Suprapubic skin (tissue), 4 donors: ENCODE measurements at regions not wholly inside any gene's neighbourhood (a gene's known extent, or its start where the extent isn't known, plus 50 kb on each side); places are given as distances from the start of the nearest gene placed in this dataset.

ENCODE experiments used
- CTCF ChIP-seq, 2 donors: fragments of 200-600 bp in 1 of 2; fragments of 450-650 bp in 1 of 2; sonication (generic) in 1 of 2; IDR thresholded peaks; one replicate each; pipeline ENCODE4 v1.5.1; 2016 to 2019; ENCODE audit warnings: antibody characterized with exemption in 2 of 2, mild to moderate bottlenecking in 1 of 2, moderate library complexity in 1 of 2
- POLR2A ChIP-seq, 2 donors: fragments of 450-650 bp; IDR thresholded peaks; one replicate each; pipeline ENCODE4 v1.6.1; 2017; ENCODE audit warnings: antibody characterized with exemption in 2 of 2, mild to moderate bottlenecking in 2 of 2, moderate library complexity in 2 of 2
- POLR2AphosphoS5 ChIP-seq, 3 donors: sonication (generic); formaldehyde crosslinking; IDR thresholded peaks; one replicate each; pipeline ENCODE4 v1.6.1; 2017; ENCODE audit warnings: antibody characterized with exemption in 3 of 3

GRCh38 chr17:77640252-77640651 is 318.3 kb upstream of the TNRC6C start:
- TF ChIP-seq CTCF (IDR thresholded peaks at IDR 0.05), result no peak
- TF ChIP-seq POLR2AphosphoS5 (IDR thresholded peaks at IDR 0.05), result no peak
- TF ChIP-seq POLR2A (IDR thresholded peaks at IDR 0.05), result no peak
